ENCODE measurements at regions not wholly inside any gene's neighbourhood (a gene's known extent, or its start where the extent isn't known, plus 50 kb on each side); places are given as distances from the start of the nearest gene placed in this dataset.
"Not testable (repeated sequence)": the region's sequence is repeated elsewhere in the genome, so short reads cannot be mapped to it uniquely, and the experiment has no call there.

- in situ Hi-C loops (cut with HindIII; ENCODE audit: low sequenced_read_pairs), result no loop called here
Measured at GRCh38 chr10:108082596-108082995, 918.1 kb upstream of the SORCS1 start.

- in situ Hi-C loops (cut with HindIII; ENCODE audit: low sequenced_read_pairs), result no loop called here
Measured at GRCh38 chr10:108078263-108078662, 913.8 kb upstream of the SORCS1 start.

DNA sequence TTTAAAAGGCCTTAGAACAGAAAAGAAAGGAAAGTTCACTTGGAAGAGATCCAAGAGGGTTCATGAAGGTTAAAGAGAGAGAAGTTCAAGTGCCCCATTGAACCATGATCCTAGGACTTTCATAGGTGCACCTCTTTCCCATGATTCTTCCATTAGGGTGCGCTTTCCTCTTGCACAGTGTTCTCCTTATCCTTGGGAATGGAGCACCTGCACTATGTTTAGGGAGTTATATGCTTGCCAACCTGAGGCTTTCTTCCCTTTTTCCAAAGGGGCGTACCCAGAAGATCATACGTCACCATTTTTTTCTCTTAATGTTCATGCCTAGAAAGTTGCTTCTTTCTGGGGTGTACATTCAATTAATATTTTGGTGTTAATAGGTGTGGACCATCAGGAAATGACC is 908.0 kb upstream of the SORCS1 start:
- in situ Hi-C loops (cut with HindIII; ENCODE audit: low sequenced_read_pairs), result no loop called here

- in situ Hi-C loops (cut with HindIII; ENCODE audit: low sequenced_read_pairs), result no loop called here
Measured at GRCh38 chr10:108070789-108071188, 906.3 kb upstream of the SORCS1 start.

DNA sequence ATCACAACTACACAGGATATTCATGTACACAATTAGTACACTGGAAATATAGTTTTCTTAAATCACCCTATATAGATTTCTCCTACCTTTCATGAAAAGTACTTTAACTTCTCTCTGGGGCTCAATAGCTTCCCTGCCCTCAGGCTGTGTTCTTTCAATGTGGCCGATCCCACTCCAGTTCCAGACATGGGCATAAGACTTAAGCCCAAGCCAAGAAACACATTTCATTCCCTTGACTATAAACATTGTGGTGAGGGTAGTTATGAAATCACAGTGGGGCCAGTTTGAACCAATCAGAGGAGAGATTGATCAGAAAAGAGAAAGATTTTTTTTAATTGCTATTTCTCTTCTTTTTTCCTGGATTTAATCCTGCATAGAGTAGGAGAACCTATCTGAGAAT is 904.6 kb upstream of the SORCS1 start:
- in situ Hi-C loops (cut with HindIII; ENCODE audit: low sequenced_read_pairs), result no loop called here

- in situ Hi-C loops (cut with HindIII; ENCODE audit: low sequenced_read_pairs), result no loop called here
Measured at GRCh38 chr10:108064746-108065260, 900.3 kb upstream of the SORCS1 start.

GRCh38 chr10:108060246-108060645 is 895.7 kb upstream of the SORCS1 start:
- in situ Hi-C loops (cut with HindIII; ENCODE audit: low sequenced_read_pairs), result no loop called here

DNA sequence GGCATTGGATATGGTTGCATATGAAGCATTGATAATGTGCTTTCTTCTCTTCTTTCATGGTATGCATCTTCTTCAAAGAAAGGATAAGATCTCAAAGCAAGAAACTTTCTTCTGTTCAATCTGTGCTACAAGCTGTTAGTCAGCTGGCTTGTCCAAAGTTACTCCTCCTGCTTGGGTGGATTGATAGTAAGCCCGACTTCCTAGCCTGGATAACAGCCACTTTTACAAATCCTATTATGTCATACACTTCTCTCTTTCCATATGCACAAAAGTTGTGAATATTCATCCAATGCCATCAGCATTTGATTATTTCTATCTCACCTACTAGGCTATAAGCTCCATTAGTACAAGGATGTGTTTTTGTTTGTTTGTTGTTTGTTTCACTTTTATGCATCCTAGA is 891.0 kb upstream of the SORCS1 start:
- in situ Hi-C loops (cut with HindIII; ENCODE audit: low sequenced_read_pairs), result no loop called here

- in situ Hi-C loops (cut with HindIII; ENCODE audit: low sequenced_read_pairs), result no loop called here
Measured at GRCh38 chr10:108052981-108053380, 888.5 kb upstream of the SORCS1 start.

- in situ Hi-C loops (cut with HindIII; ENCODE audit: low sequenced_read_pairs), result no loop called here
Measured at GRCh38 chr10:108051218-108051617, 886.7 kb upstream of the SORCS1 start.

DNA sequence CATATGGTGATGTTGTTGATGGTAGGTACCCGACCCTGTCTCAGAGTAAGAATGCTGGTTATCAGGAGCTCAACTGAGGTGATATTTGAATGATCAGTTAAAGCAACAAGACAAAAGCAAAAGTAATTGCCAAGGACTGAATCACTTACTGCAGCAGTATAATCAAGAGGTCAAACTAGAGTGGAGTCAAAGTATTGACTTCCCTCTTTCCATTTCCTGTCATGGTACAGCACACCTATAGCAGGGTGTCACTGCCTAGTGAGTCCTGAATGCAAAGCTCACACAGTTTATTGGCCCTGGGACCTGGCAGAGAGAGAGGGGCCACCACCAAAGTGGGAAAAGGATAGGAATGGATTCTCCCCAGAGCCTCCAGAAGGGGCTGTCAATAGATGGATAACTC is 886.1 kb upstream of the SORCS1 start:
- in situ Hi-C loops (cut with HindIII; ENCODE audit: low sequenced_read_pairs), result no loop called here

GRCh38 chr10:108049668-108050067 is 885.2 kb upstream of the SORCS1 start:
- in situ Hi-C loops (cut with HindIII; ENCODE audit: low sequenced_read_pairs), result no loop called here

GRCh38 chr10:108048898-108049297 is 884.4 kb upstream of the SORCS1 start:
- in situ Hi-C loops (cut with HindIII; ENCODE audit: low sequenced_read_pairs), result no loop called here

GRCh38 chr10:108039821-108040584 is 875.5 kb upstream of the SORCS1 start:
- in situ Hi-C loops (cut with HindIII; ENCODE audit: low sequenced_read_pairs), result no loop called here

- in situ Hi-C loops (cut with HindIII; ENCODE audit: low sequenced_read_pairs), result no loop called here
Measured at GRCh38 chr10:108037061-108037460, 872.6 kb upstream of the SORCS1 start.

- in situ Hi-C loops (cut with HindIII; ENCODE audit: low sequenced_read_pairs), result no loop called here
Measured at GRCh38 chr10:108036265-108036664, 871.8 kb upstream of the SORCS1 start.

DNA sequence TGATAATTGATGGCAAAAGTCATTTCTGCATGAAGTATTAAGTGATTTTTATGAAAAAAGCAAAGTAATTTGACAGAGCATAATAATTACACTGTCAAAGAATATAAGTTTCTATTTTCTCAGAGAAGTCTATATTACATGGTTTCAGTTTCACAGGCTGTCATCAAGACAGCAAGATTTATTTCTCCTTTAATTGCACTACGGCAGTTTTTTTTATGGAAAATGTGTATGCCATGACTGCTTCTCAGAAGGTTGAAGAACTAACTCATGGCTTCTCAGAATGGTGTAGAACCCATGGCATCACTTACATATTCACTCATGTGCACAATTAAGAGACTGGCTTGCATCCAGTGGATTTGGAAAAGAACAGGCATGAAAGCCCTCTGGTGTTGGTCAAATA is 870.3 kb upstream of the SORCS1 start:
- in situ Hi-C loops (cut with HindIII; ENCODE audit: low sequenced_read_pairs), result no loop called here

- in situ Hi-C loops (cut with HindIII; ENCODE audit: low sequenced_read_pairs), result not testable (repeated sequence)
Measured at GRCh38 chr10:108033518-108033917, 869.0 kb upstream of the SORCS1 start.

- in situ Hi-C loops (cut with HindIII; ENCODE audit: low sequenced_read_pairs), result no loop called here
Measured at GRCh38 chr10:108031505-108031904, 867.0 kb upstream of the SORCS1 start.

GRCh38 chr10:108014902-108015177 is 850.3 kb upstream of the SORCS1 start:
- in situ Hi-C loops (cut with HindIII; ENCODE audit: low sequenced_read_pairs), result no loop called here

- in situ Hi-C loops (cut with HindIII; ENCODE audit: low sequenced_read_pairs), result no loop called here
Measured at GRCh38 chr10:108014145-108014901, 849.8 kb upstream of the SORCS1 start.

- in situ Hi-C loops (cut with HindIII; ENCODE audit: low sequenced_read_pairs), result no loop called here
Measured at GRCh38 chr10:108005627-108006026, 841.1 kb upstream of the SORCS1 start.

Data from endothelial cell of hepatic sinusoid (primary cell).